RKO (cell line): ENCODE measurements at regions not wholly inside any gene's neighbourhood (a gene's known extent, or its start where the extent isn't known, plus 50 kb on each side); places are given as distances from the start of the nearest gene placed in this dataset.
"Not testable (repeated sequence)": the region's sequence is repeated elsewhere in the genome, so short reads cannot be mapped to it uniquely, and the experiment has no call there.

Source experiments
- DNase-seq: peaks from one replicate; pipeline ENCODE4 v3.0.0-alpha.2; 2016; ENCODE audit warnings: low spot score

DNA sequence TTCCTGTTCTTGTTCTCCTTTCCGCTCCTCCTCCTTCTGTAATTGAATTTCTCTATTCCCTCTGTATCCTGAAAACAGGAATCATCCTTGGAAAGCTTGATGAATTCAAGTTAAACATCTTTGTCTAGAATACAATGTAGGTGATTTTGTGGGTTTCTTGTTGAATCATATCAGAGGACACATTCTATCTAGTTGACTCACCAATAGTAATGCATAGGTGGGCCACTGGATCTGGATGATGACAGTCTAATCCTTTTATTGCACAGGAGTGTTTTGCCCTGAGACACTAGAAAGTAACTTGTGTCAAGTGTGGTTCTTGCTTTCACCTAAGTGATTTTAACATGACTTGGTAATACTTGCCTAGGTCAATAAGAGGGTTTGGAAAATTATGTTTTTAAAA, 164.3 kb downstream of the RFPL4B start:
- DNase-seq: no peak

DNA sequence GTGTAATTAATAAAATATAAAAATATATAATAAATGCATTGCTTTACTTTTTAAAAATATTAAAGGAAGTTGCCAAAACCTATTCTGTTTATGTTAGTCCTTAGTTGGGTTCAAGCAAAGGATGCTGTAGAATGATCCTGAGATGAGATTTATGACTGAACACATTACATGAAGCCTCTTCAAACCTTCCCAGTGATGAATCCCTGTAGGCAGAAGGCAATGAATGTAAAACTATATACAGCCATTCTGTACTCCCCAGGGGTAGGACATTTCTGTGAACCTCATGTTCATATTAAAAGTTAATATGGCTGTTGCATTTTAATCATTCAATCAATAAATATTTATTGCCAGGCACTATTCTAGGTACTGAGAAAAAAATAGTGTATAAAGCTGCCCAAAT, 166.0 kb downstream of the RFPL4B start:
- no peak for DNase-seq

GRCh38 chr6:112522587-112522986, 175.5 kb downstream of the RFPL4B start:
- DNase-seq: no peak

DNA sequence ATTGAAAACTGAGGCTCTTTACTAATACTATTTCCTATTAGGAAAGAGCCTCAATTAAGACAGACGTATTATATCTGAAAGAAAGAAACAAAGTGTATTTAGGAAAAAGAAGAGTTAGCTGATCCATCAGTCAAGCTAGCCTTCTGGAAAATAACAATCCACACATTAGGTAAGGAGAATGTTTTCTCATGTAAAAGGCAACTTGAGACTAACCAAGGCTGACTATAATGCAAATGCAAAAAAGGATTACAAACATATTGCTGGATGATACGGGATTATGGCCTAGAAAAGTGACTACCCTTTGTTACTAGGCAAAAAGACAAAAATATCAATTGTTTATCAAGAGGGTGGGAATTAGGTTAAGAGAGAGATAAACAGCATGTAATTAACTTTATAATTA, 176.9 kb downstream of the RFPL4B start:
- DNase-seq: no peak

DNA sequence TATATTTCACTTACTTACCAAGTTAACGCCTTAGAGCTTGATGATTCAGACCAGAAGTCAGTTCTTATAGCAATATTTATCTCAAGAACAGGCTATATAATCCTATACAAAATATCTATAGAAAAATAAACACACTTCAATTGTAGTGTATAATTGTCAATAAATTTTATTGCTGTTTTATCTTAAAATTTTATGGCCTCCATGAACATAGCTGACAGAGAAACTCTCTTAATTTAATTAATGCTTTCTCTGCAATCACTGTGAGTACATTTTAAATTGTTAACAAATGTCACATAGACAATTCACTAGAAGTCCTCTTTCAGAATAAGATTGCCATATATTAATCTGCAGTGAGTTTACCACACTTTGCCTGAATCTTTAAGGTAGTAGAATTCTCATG, 178.6 kb downstream of the RFPL4B start:
- no peak for DNase-seq

- no peak for DNase-seq
Observed at GRCh38 chr6:112526594-112526993, 179.5 kb downstream of the RFPL4B start.

- not testable (repeated sequence) for DNase-seq
Observed at GRCh38 chr6:112528306-112528705, 181.2 kb downstream of the RFPL4B start.

DNA sequence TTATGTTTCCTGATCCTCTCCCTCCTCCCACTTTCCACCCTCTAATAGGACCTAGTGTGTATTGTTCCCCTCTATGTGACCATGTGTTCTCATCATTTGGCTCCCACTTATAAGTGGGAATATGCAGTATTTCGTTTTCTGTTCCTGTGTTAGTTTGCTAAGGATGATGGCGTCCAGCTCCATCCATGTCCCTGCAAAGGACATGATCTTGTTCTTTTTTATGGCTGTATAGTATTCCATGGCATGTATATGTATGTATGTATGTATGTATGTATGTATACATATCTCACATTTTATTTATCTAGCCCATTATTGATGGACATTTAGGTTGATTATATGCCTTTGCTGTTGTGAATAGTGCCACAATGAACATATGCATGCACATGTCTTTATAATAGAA, 188.7 kb downstream of the RFPL4B start:
- no peak for DNase-seq

DNA sequence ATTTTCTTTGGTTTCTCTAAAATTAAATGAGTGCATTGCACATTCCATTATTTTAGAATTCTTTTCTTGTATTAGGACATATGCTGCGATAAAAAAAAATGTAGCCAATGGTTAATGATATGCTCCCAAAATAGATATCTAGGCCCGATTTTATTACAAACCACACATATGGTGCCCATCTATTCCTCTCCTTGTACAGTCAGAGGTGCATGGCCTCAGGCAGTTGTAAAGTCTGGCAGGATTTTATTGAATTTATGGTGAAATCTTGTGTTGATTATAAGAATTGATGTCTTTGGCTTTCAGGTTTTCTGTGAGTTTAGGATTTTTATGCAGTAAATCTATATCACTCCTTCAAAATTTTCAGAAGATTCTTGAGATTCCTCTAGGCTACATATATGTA, 192.2 kb downstream of the RFPL4B start:
- no peak for DNase-seq

DNA sequence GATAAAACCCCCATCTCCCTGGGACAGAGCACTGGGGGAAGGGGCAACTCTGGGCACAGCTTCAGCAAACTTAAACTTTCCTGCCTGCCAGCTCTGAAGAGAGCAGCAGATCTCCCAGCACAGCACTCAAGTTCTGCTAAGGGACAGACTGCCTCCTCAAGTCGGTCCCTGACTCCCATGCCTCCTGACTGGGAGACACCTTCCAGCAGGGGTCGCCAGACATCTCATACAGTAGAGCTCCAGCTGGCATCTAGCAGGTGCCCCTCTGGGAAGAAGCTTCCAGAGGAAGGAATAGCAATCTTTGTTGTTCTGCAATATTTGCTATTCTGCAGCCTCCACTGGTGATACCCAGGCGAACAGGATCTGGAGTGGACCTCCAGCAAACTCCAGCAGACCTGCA, 194.7 kb downstream of the RFPL4B start:
- DNase-seq: not testable (repeated sequence)

DNA sequence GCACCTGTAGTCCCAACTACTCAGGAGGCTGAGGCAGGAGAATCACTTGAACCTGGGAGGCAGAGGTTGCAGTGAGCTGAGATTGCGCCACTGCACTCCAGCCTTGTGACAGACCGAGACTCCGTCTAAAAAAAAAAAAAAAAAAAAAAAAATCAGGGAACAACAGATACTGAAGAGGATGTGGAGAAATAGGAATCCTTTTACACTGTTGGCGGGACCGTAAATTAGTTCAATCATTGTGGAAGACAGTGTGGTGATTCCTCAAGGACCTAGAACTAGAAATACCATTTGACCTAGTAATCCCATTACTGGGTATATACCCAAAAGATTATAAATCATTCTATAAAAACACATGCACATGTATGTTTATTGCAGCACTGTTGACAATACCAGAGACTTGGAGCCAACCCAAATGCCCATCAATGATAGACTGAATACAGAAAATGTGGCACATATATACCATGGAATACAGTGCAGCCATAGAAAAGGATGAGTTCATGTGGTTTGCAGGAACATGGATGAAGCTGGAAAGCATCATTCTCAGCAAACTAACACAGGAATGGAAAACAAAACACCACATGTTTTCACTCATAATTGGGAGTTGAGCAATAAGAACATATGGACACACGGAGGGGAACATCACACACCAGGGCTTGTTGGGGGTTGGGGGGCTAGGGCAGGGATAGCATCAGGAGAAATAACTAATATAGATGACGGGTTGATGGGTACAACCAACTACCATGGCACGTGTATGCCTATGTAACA, 200.4 kb downstream of the RFPL4B start:
- not testable (repeated sequence) for DNase-seq

DNA sequence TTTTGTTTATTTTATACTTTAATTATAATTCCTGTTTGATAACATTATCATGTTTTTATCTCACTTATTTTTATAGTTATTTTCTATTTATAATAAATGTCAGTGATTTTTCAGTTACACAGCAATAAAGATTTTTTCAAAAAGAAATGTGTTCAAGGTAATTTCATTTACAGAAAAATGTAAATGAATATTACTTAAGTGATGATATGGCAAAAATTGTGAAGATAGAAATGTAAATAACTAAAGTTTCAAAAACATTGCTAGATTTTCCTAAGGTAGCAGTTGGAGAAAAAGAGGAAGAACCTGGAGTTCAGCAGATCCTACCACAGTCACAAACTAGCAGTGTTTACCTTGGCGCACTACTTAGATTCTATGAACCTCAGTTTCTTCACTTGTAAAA, 202.6 kb downstream of the RFPL4B start:
- no peak for DNase-seq

GRCh38 chr6:112557435-112557834, 210.3 kb downstream of the RFPL4B start:
- no peak for DNase-seq

- DNase-seq: no peak
Observed at GRCh38 chr6:112557961-112558360, 210.8 kb downstream of the RFPL4B start.

DNA sequence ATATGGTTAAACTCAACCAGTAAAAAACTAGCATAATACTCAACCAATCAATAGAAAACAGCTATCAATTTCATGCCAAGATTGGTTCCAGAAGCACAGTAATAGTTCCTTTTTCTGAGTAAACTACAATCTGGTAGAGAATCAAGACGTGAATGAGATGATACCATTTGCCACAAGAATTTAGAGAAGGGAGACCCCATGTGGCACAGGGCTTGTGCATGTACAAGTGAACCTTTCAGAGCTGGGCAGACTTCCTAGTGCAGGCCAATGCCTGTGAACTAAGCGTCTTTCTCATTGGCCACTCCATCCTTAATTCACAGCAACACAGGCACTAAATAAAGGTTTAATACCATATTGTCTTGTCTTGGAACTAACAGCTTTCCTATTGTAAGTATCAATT, 213.5 kb downstream of the RFPL4B start:
- peak; percentile 9 for DNase-seq

GRCh38 chr6:112562301-112563231, 215.4 kb downstream of the RFPL4B start:
- no peak for DNase-seq

DNA sequence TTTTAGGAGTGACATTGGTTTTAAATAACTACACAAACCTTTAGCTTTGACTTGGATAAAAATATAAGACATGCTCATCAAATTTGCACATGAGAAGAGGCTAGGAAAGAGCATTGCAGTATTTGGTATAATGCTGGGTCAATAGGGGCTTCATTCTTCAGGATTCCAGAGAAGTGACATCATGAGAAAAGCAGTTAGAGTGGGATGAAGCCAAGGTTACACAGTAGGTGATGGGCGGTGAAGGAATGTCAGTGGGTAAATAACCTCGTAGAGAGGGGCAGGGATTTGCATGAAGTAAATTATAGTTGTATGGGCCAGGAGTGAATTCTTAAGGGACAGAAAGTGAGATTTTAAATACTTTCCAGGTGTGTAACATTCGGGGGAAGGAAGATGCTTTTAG, 216.2 kb downstream of the RFPL4B start:
- no peak for DNase-seq

DNA sequence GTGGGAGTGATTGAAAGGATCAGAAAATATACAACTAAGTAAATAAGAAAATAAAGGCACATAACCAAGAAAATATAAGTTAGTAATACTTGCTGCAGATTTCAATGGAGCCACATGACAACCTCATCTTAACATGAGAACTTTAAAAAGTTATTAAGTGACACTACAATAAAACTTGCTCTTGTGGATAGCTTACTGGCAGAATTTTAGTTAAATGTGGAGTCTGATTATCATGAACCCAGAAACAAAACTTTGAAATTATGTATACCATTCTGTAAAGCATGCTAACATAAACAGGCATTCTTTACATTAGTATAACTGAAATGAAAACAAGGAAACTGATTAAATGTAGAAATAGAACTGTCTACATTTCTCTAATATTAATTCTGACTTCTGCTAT, 220.9 kb downstream of the RFPL4B start:
- DNase-seq: no peak

GRCh38 chr6:112571488-112572270, 224.5 kb downstream of the RFPL4B start:
- no peak for DNase-seq

GRCh38 chr6:112574190-112574589, 227.1 kb downstream of the RFPL4B start:
- DNase-seq: no peak

DNA sequence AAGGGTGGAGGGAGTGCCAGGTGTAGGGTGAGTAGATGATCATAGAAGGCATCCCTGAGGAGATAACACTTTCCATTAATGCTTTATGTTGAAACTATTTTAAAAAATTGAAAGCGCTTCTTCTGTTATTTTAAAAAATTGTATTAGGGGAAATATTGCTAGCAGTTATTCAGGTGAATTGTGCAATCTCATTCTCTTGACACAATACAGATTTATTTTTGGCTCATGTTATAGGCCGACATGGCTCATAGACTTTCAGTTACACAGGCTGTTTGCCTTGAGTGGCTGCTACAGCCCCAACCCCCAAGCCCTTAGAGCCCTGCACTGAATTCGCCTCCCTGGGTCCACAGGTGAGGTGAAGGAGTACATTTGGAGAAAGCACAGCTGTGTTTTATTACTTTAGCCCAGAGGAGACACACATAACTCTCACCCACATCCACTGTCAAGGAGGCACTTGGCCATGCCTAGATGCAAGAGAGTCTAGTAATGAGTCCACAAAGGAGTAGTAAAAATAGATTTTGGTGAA, 228.2 kb downstream of the RFPL4B start:
- no peak for DNase-seq

GRCh38 chr6:112576423-112576822, 229.3 kb downstream of the RFPL4B start:
- DNase-seq: no peak
